GM23338 (cell line): ENCODE measurements at regions not wholly inside any gene's neighbourhood (a gene's known extent, or its start where the extent isn't known, plus 50 kb on each side); places are given as distances from the start of the nearest gene placed in this dataset.

Experiments used
- CTCF ChIP-seq, 2 experiments: fragments of 200-600 bp in 1 of 2; sonication (generic) in 1 of 2; conservative IDR thresholded peaks; 2 replicates each; pipeline versions ENCODE4 v1.5.1 to v1.6.1; 2016 to 2017; ENCODE audit warnings: antibody characterized with exemption in 2 of 2, low read depth in 2 of 2, mild to moderate bottlenecking in 2 of 2, moderate library complexity in 1 of 2
- EZH2 ChIP-seq: fragments of 200-600 bp; sonication (generic); IDR thresholded peaks from one replicate; pipeline ENCODE4 v1.8.0; 2017; ENCODE audit warnings: antibody characterized with exemption, mild to moderate bottlenecking, low read depth; ENCODE audit not compliant: unreplicated experiment
- EZH2phosphoT487 ChIP-seq: fragments of 200-600 bp; sonication (generic); IDR thresholded peaks from one replicate; pipeline ENCODE4 v1.8.1; 2018; ENCODE audit warnings: antibody characterized with exemption; ENCODE audit not compliant: unreplicated experiment
- JUNB ChIP-seq: IDR thresholded peaks from one replicate; pipeline ENCODE4 v1.6.1; 2016; ENCODE audit warnings: antibody characterized with exemption; ENCODE audit not compliant: unreplicated experiment
- POLR2AphosphoS5 ChIP-seq: IDR thresholded peaks from 2 replicates; pipeline ENCODE4 v1.6.1; 2016; ENCODE audit warnings: antibody characterized with exemption, low read depth
- REST ChIP-seq: IDR thresholded peaks from one replicate; pipeline ENCODE4 v1.6.1; 2018; ENCODE audit warnings: antibody characterized with exemption; ENCODE audit not compliant: unreplicated experiment
- ZNF462 ChIP-seq: fragments of 250-450 bp; sonication (Bioruptor Pico); IDR thresholded peaks from 2 replicates; pipeline ENCODE4 v1.5.0; 2020; ENCODE audit warnings: mild to moderate bottlenecking, moderate library complexity

GRCh38 chr2:12539336-12539735, 177.4 kb upstream of the TRIB2 start:
- TF ChIP-seq REST: no peak
- TF ChIP-seq CTCF (conservative IDR thresholded peaks at IDR 0.05; ENCODE audit: low read depth in 2 of 2): no peak
- TF ChIP-seq EZH2: no peak
- TF ChIP-seq EZH2phosphoT487: no peak
- TF ChIP-seq POLR2AphosphoS5: no peak
- no peak for TF ChIP-seq JUNB
- TF ChIP-seq ZNF462 (CRISPR knock-in tag): no peak
